NOMO-1 (cell line): ENCODE measurements at regions not wholly inside any gene's neighbourhood (a gene's known extent, or its start where the extent isn't known, plus 50 kb on each side); places are given as distances from the start of the nearest gene placed in this dataset.
A peak's percentile ranks its signal among the peaks of the same experiment; 100 is the strongest.

Experiments used
- DNase-seq, 2 experiments: peaks; one replicate each; lab custom pipeline; 2025; ENCODE audit not compliant: unreplicated experiment in 2 of 2; lab: John Stamatoyannopoulos, UW

GRCh38 chr6:150711061-150711460 is 111.4 kb downstream of the PLEKHG1 start:
- no peak for DNase-seq

GRCh38 chr6:150711584-150712504 is 112.2 kb downstream of the PLEKHG1 start:
- no peak for DNase-seq

- DNase-seq: no peak
Observed at GRCh38 chr6:150712505-150713252, 113.0 kb downstream of the PLEKHG1 start.

GRCh38 chr6:150713487-150713886 is 113.8 kb downstream of the PLEKHG1 start:
- DNase-seq: no peak

- DNase-seq: no peak
Observed at GRCh38 chr6:150713931-150714330, 114.2 kb downstream of the PLEKHG1 start.

GRCh38 chr6:150715133-150715532 is 115.4 kb downstream of the PLEKHG1 start:
- no peak for DNase-seq

- DNase-seq: no peak
Observed at GRCh38 chr6:150717419-150717818, 117.7 kb downstream of the PLEKHG1 start.

GRCh38 chr6:150719099-150719766 is 119.5 kb downstream of the PLEKHG1 start:
- DNase-seq: no peak

GRCh38 chr6:150719831-150720230 is 120.1 kb downstream of the PLEKHG1 start:
- DNase-seq: no peak

GRCh38 chr6:150720774-150721233 is 121.1 kb downstream of the PLEKHG1 start:
- no peak for DNase-seq

- no peak for DNase-seq
Observed at GRCh38 chr6:150721418-150722266, 122.0 kb downstream of the PLEKHG1 start.

- no peak for DNase-seq
Observed at GRCh38 chr6:150722614-150723344, 123.1 kb downstream of the PLEKHG1 start.

GRCh38 chr6:150723345-150723658 is 123.6 kb downstream of the PLEKHG1 start:
- no peak for DNase-seq

GRCh38 chr6:150723857-150724256 is 124.2 kb downstream of the PLEKHG1 start:
- no peak for DNase-seq

- no peak for DNase-seq
Observed at GRCh38 chr6:150725795-150726194, 126.1 kb downstream of the PLEKHG1 start.

GRCh38 chr6:150729188-150729748 is 129.6 kb downstream of the PLEKHG1 start:
- DNase-seq: no peak

- peak in 1 of 2 experiments; percentile 14 for DNase-seq
Observed at GRCh38 chr6:150730801-150731457, 131.2 kb downstream of the PLEKHG1 start.

- no peak for DNase-seq
Observed at GRCh38 chr6:150732765-150733539, 132.6 kb upstream of the MTHFD1L start.
